NCI-H748 (cell line): ENCODE measurements at regions not wholly inside any gene's neighbourhood (a gene's known extent, or its start where the extent isn't known, plus 50 kb on each side); places are given as distances from the start of the nearest gene placed in this dataset.
A peak's percentile ranks its signal among the peaks of the same experiment; 100 is the strongest.

Experiments
- DNase-seq: peaks from one replicate; lab custom pipeline; 2025; ENCODE audit not compliant: unreplicated experiment; lab: John Stamatoyannopoulos, UW

GRCh38 chr3:94564247-94564646 is 501.4 kb downstream of the NSUN3 start:
- no peak for DNase-seq

- DNase-seq, result no peak
These were observed 505.2 kb downstream of the NSUN3 start for GRCh38 chr3:94568041-94568440.

- DNase-seq, result no peak
These were observed 510.5 kb downstream of the NSUN3 start for GRCh38 chr3:94573337-94573736.

GRCh38 chr3:94587291-94587690 is 524.4 kb downstream of the NSUN3 start:
- peak; percentile 54 for DNase-seq

- no peak for DNase-seq
These were observed 530.8 kb downstream of the NSUN3 start for GRCh38 chr3:94593526-94594150.

- no peak for DNase-seq
These were observed 533.3 kb downstream of the NSUN3 start for GRCh38 chr3:94596141-94596540.

- DNase-seq, result no peak
These were observed 534.2 kb downstream of the NSUN3 start for GRCh38 chr3:94596887-94597566.

GRCh38 chr3:94607778-94608177 is 544.9 kb downstream of the NSUN3 start:
- DNase-seq, result no peak

- no peak for DNase-seq
These were observed 547.0 kb downstream of the NSUN3 start for GRCh38 chr3:94609908-94610307.

GRCh38 chr3:94611596-94611995 is 548.7 kb downstream of the NSUN3 start:
- DNase-seq, result peak; percentile 43

GRCh38 chr3:94612631-94613030 is 549.8 kb downstream of the NSUN3 start:
- peak; percentile 65 for DNase-seq

- DNase-seq, result no peak
These were observed 551.3 kb downstream of the NSUN3 start for GRCh38 chr3:94614192-94614591.

GRCh38 chr3:94615275-94616065 is 552.6 kb downstream of the NSUN3 start:
- peak; percentile 27 for DNase-seq

GRCh38 chr3:94616833-94617232 is 554.0 kb downstream of the NSUN3 start:
- peak; percentile 2 for DNase-seq

- DNase-seq, result no peak
These were observed 554.5 kb downstream of the NSUN3 start for GRCh38 chr3:94617312-94617711.

GRCh38 chr3:94619643-94620042 is 556.8 kb downstream of the NSUN3 start:
- no peak for DNase-seq

GRCh38 chr3:94626573-94626972 is 563.7 kb downstream of the NSUN3 start:
- DNase-seq, result no peak

- DNase-seq, result no peak
These were observed 564.8 kb downstream of the NSUN3 start for GRCh38 chr3:94627689-94628088.

GRCh38 chr3:94643400-94643799 is 580.5 kb downstream of the NSUN3 start:
- no peak for DNase-seq

GRCh38 chr3:94645790-94646189 is 582.9 kb downstream of the NSUN3 start:
- DNase-seq, result no peak

- DNase-seq, result peak; percentile 48
These were observed 584.3 kb downstream of the NSUN3 start for GRCh38 chr3:94647131-94647530.
